ENCODE measurements at regions not wholly inside any gene's neighbourhood (a gene's known extent, or its start where the extent isn't known, plus 50 kb on each side); places are given as distances from the start of the nearest gene placed in this dataset.
A peak's percentile ranks its signal among the peaks of the same experiment; 100 is the strongest.

- in situ Hi-C loops (cut with MboI), result no loop called here
- RAD21 ChIA-PET (ENCODE audit: unreplicated experiment), result no interaction called here
- ATAC-seq, result peak; percentile 36; the same call in 1 of the 3 replicates
Observed at GRCh38 chr7:115340828-115341227, 418.9 kb downstream of the MDFIC start.

More at GRCh38 chr7:115340828-115341227, 418.9 kb downstream of the MDFIC start:
- ChIA-PET POLR2A (no interaction called here), CTCF (no interaction called here), SMC1A (ENCODE audit: uncharacterized antibody, unreplicated experiment) (no interaction called here)
- Histone ChIP-seq H3K36me3 (ENCODE audit: control insufficient read depth in 2 of 2, insufficient read depth in 2 of 2, low read length in 1 of 2) (no peaks in the 10 kb centered on the region), H2AFZ (ENCODE audit: control insufficient read depth, low read depth, low read length) (no peak overlapping the region), H3K4me3 (no peak overlapping the region), H3K79me2 (ENCODE audit: control insufficient read depth, insufficient read depth, low read length) (no peaks in the 10 kb centered on the region), H3K27ac (ENCODE audit: control insufficient read depth, insufficient read depth) (no peak overlapping the region), H4K20me1 (ENCODE audit: control insufficient read depth, insufficient read depth) (no peaks in the 10 kb centered on the region), H3K4me1 (ENCODE audit: control insufficient read depth, insufficient read depth, low read length) (no peaks in the 10 kb centered on the region), H3K4me2 (ENCODE audit: control insufficient read depth, insufficient read depth) (no peak overlapping the region), H3K9ac (ENCODE audit: control insufficient read depth, insufficient read depth, low read length) (no peak overlapping the region), H3K9me3 (replicated peaks; ENCODE audit: control insufficient read depth, insufficient read depth, low read length) (no peaks in the 10 kb centered on the region), H3K27me3 (replicated peaks in 1 of 2; ENCODE audit: control insufficient read depth in 2 of 2, insufficient read depth in 2 of 2, low read length in 1 of 2) (no peaks in the 10 kb centered on the region)
- 18% methylated on average over 4 of the region's 4 CpGs for WGBS (ENCODE audit: insufficient coverage, insufficient replicate concordance, low lambda C conversion rate, missing lambda C conversion rate)
- intact Hi-C loops (cut with micrococcal nuclease; ENCODE audit: unreplicated experiment), result no loop called here
- no TSS peak for BruUV-seq (replicated peaks)
- TF ChIP-seq ZBTB4 (CRISPR knock-in tag; IDR thresholded peaks at IDR 0.05) (no peak), CTCF (IDR thresholded peaks at IDR 0.05 in 2 of 3, conservative IDR thresholded peaks at IDR 0.05 in 1 of 3; ENCODE audit: control insufficient read depth in 2 of 3, extremely low read depth in 1 of 3, insufficient read depth in 1 of 3, low read depth in 3 of 3, low read length in 3 of 3) (peak in 2 of 3 experiments; percentile 26 to 34; a peak in 2 of 6 replicates)
- no peak for DNase-seq (ENCODE audit: low read depth, low spot score)
- FAIRE-seq, result no peak
